Colonic mucosa (tissue), 4 donors: ENCODE measurements at regions not wholly inside any gene's neighbourhood (a gene's known extent, or its start where the extent isn't known, plus 50 kb on each side); places are given as distances from the start of the nearest gene placed in this dataset.

Experiments
- DNase-seq: peaks from one replicate; pipeline ENCODE4 v3.0.0-alpha.2; 2020
- H3K27ac ChIP-seq: fragments of 200-600 bp; one replicate; pipeline ENCODE4 v1.8.0; 2021
- H3K27me3 ChIP-seq: fragments of 200-600 bp; one replicate; pipeline ENCODE4 v1.8.0; 2021
- H3K36me3 ChIP-seq: fragments of 200-600 bp; one replicate; pipeline ENCODE4 v1.8.0; 2021
- H3K4me1 ChIP-seq: fragments of 200-600 bp; one replicate; pipeline ENCODE4 v1.8.0; 2021; ENCODE audit warnings: mild to moderate bottlenecking
- H3K4me3 ChIP-seq: fragments of 200-600 bp; one replicate; pipeline ENCODE4 v1.8.0; 2021
- H3K9ac ChIP-seq, 2 donors: one replicate each; pipeline ENCODE4 v1.7.0; 2013; ENCODE audit warnings: control low read depth in 2 of 2, low read depth in 2 of 2, low read length in 2 of 2
- H3K9me3 ChIP-seq: fragments of 200-600 bp; one replicate; pipeline ENCODE4 v1.8.0; 2021
- CTCF ChIP-seq: fragments of 200-600 bp; IDR thresholded peaks from one replicate; pipeline ENCODE4 v1.8.0; 2022; ENCODE audit warnings: antibody characterized with exemption, mild to moderate bottlenecking
- intact Hi-C: fragments of 100-400 bp; cut with DNase I; formaldehyde crosslinking; loops from one replicate; pipeline ENCODE4 v1.14.1; 2022
- donor health status: healthy.
- donor health status: DM: no; HTN: no; CAD: no.
- donor health status: DM: no; HTN: no; CAD: no.

DNA sequence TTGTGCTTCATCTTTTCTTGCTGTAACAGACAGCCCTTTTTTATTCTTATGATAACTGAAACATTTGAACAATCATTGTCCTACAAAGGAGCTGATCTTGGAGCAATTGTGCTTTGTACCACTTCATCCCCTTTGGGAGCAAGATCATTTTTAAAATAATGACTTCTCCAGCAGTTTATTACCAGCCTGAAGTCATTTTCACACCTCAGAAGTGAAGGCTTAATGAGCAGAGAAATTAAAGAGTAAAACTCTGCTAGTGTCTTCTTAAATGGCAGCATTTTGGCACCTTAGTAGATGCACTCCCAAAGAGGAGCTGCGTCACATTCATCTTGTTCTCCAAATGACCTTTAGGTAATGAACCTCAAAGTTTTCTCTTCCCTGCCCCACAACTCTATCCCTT is 439.6 kb upstream of the CAMK1G start:
- H3K9me3 ChIP-seq: no peaks in the 10 kb centered on the region
- H3K4me1 ChIP-seq: no peaks in the 10 kb centered on the region
- H3K4me3 ChIP-seq: no peak overlapping the region
- no peak overlapping the region for H3K9ac ChIP-seq
- no peak overlapping the region for H3K27ac ChIP-seq
- intact Hi-C loops: no loop called here
- DNase-seq: no peak
- TF ChIP-seq CTCF: no peak
- no peaks in the 10 kb centered on the region for H3K27me3 ChIP-seq
- no peaks in the 10 kb centered on the region for H3K36me3 ChIP-seq

GRCh38 chr1:209150114-209150513 is 433.4 kb upstream of the CAMK1G start:
- H3K4me1 ChIP-seq: no peaks in the 10 kb centered on the region
- no peak overlapping the region for H3K27ac ChIP-seq
- no peak for DNase-seq
- no peaks in the 10 kb centered on the region for H3K36me3 ChIP-seq
- H3K27me3 ChIP-seq: no peaks in the 10 kb centered on the region
- H3K4me3 ChIP-seq: no peak overlapping the region
- TF ChIP-seq CTCF: no peak
- H3K9ac ChIP-seq: no peak overlapping the region
- no peaks in the 10 kb centered on the region for H3K9me3 ChIP-seq
- intact Hi-C loops: no loop called here

- no peak overlapping the region for H3K9ac ChIP-seq
- H3K4me1 ChIP-seq: no peaks in the 10 kb centered on the region
- DNase-seq: no peak
- no peaks in the 10 kb centered on the region for H3K9me3 ChIP-seq
- no peak overlapping the region for H3K4me3 ChIP-seq
- intact Hi-C loops: no loop called here
- H3K27me3 ChIP-seq: no peaks in the 10 kb centered on the region
- no peaks in the 10 kb centered on the region for H3K36me3 ChIP-seq
- no peak overlapping the region for H3K27ac ChIP-seq
- TF ChIP-seq CTCF: no peak
These were observed 430.1 kb upstream of the CAMK1G start for GRCh38 chr1:209153411-209153810.

- DNase-seq: no peak
- H3K9me3 ChIP-seq: no peaks in the 10 kb centered on the region
These were observed 428.6 kb upstream of the CAMK1G start for GRCh38 chr1:209154912-209155311.

GRCh38 chr1:209155546-209155945 is 428.0 kb upstream of the CAMK1G start:
- intact Hi-C loops: no loop called here
- no peak overlapping the region for H3K4me3 ChIP-seq
- no peaks in the 10 kb centered on the region for H3K36me3 ChIP-seq
- H3K27me3 ChIP-seq: no peaks in the 10 kb centered on the region
- no peak for DNase-seq
- no peak overlapping the region for H3K27ac ChIP-seq
- no peaks in the 10 kb centered on the region for H3K4me1 ChIP-seq
- no peak overlapping the region for H3K9ac ChIP-seq
- TF ChIP-seq CTCF: no peak
- H3K9me3 ChIP-seq: no peaks in the 10 kb centered on the region

More at GRCh38 chr1:209154912-209155311, 428.6 kb upstream of the CAMK1G start:
- no peak overlapping the region for H3K9ac ChIP-seq
- H3K4me3 ChIP-seq: no peak overlapping the region
- H3K27ac ChIP-seq: no peak overlapping the region
- intact Hi-C loops: no loop called here
- no peaks in the 10 kb centered on the region for H3K36me3 ChIP-seq
- H3K4me1 ChIP-seq: no peaks in the 10 kb centered on the region
- H3K27me3 ChIP-seq: no peaks in the 10 kb centered on the region
- no peak for TF ChIP-seq CTCF

- Histone ChIP-seq H3K27me3 (no peaks in the 10 kb centered on the region), H3K9ac (no peak overlapping the region), H3K4me3 (no peak overlapping the region), H3K9me3 (no peaks in the 10 kb centered on the region), H3K36me3 (no peaks in the 10 kb centered on the region), H3K4me1 (no peaks in the 10 kb centered on the region), H3K27ac (no peak overlapping the region)
- DNase-seq: no peak
- intact Hi-C loops: no loop called here
- no peak for TF ChIP-seq CTCF
These were observed 426.5 kb upstream of the CAMK1G start for GRCh38 chr1:209156991-209157390.
